ENCODE measurements at regions not wholly inside any gene's neighbourhood (a gene's known extent, or its start where the extent isn't known, plus 50 kb on each side); places are given as distances from the start of the nearest gene placed in this dataset.

DNA sequence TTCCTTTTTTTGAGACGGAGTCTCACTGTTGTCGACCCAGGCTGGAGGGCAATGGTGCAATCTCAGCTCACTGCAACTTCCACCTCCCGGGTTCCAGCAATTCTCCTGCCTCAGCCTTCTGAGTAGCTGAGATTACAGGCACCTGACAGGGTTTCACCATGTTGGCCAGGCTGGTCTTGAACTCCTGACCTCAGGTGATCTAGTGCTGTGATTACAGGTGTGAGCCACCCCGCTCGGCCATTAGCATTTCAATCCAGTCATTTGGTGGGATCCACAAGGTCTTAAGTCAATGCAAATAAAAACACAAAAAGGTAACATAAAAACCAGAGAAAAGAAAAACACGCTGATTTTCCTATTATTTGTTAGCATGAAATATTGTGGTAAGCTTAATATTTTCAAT is 1227.2 kb upstream of the TENM4 start:
- TF ChIP-seq, protein P1, sequence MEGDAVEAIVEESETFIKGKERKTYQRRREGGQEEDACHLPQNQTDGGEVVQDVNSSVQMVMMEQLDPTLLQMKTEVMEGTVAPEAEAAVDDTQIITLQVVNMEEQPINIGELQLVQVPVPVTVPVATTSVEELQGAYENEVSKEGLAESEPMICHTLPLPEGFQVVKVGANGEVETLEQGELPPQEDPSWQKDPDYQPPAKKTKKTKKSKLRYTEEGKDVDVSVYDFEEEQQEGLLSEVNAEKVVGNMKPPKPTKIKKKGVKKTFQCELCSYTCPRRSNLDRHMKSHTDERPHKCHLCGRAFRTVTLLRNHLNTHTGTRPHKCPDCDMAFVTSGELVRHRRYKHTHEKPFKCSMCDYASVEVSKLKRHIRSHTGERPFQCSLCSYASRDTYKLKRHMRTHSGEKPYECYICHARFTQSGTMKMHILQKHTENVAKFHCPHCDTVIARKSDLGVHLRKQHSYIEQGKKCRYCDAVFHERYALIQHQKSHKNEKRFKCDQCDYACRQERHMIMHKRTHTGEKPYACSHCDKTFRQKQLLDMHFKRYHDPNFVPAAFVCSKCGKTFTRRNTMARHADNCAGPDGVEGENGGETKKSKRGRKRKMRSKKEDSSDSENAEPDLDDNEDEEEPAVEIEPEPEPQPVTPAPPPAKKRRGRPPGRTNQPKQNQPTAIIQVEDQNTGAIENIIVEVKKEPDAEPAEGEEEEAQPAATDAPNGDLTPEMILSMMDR (IDR thresholded peaks at IDR 0.05) = no peak
- TF ChIP-seq POLR2AphosphoS5 (IDR thresholded peaks at IDR 0.05) (no peak), EP300 (IDR thresholded peaks at IDR 0.05) (no peak)

Measured in sigmoid colon (tissue), 4 donors.